Mucosa of gallbladder (tissue), 1 donor: ENCODE measurements at regions not wholly inside any gene's neighbourhood (a gene's known extent, or its start where the extent isn't known, plus 50 kb on each side); places are given as distances from the start of the nearest gene placed in this dataset.
"Not testable (repeated sequence)": the region's sequence is repeated elsewhere in the genome, so short reads cannot be mapped to it uniquely, and the experiment has no call there.

Source experiments
- DNase-seq: peaks from one replicate; pipeline ENCODE4 v3.0.0-alpha.2; 2020; ENCODE audit warnings: low spot score
- donor health status: DM: no; HTN: no; CAD: no.

DNA sequence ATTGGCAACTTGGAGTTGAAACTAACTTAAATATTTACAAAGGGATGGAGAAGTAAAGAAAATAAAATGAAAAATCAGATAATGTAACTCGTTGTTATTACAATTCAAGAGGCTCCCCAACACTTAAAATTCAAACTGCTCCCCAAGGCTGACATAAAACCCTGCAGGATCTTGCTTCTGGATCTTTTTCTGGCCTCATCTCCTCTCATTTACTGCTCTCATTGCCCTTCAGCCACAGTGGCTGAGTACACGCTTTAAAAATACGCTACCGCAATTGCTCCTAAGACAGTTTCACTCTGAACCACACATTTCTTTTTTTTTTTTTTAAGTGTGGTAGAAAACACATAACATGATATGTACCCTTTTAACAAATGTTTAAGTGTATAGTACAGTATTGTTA, 718.1 kb upstream of the ANO3 start:
- no peak for DNase-seq

GRCh38 chr11:25615069-25615468, 716.9 kb upstream of the ANO3 start:
- no peak for DNase-seq

DNA sequence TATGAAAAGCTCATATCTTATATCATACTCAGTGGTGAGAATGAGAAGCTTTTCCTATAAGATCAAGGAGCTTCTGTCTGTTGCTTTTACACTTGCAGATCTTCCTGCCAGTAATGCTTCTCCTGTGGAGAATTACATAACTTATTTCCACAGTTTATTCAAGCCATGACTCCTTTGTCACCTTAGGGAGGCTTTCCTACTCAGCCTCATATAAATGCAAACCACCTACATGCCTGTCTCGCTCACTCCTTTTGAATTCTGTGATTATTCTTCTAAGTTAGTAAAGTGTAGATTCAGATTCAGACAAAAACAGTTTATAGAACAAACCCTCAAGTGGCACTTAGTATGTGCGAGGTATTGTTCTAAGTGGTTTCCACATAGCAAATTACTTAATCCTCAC, 716.1 kb upstream of the ANO3 start:
- DNase-seq, result no peak

- no peak for DNase-seq
Observed at GRCh38 chr11:25625094-25625493, 706.8 kb upstream of the ANO3 start.

- DNase-seq, result no peak
Observed at GRCh38 chr11:25628030-25628429, 703.9 kb upstream of the ANO3 start.

GRCh38 chr11:25633230-25633629, 698.7 kb upstream of the ANO3 start:
- no peak for DNase-seq

GRCh38 chr11:25649220-25649619, 682.7 kb upstream of the ANO3 start:
- DNase-seq, result not testable (repeated sequence)

DNA sequence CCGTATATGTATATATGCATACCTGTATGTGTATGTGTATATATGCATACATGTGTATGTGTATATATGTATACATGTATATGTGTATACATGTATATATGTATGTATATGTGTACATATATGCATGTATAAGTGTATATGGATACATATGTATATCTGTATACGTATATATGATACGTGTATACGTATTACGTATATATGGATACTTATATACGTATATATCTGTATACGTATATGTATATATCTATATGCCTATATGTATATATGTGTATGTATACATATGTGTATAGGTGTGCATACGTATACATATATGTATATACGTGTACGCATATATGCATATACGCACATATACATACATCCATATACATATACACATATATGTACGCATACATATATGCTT, 681.6 kb upstream of the ANO3 start:
- no peak for DNase-seq

DNA sequence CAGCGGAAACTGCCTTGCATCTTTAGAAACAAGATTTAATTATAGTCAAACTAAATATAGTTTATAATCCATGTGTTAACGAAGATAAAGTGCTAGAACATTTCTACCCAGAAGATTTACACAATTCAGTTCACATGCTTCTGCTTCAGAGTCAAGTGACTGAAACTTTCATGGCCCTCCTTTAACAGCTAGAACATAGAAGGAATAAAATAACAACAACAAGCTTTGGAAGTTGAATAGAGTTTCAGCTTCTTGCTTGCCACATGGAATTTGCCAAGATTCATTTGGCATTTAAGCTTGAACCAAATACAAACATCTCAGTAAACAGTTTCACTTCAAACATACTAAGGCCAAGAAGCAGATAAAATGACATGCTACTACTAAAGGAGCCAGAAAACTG, 676.3 kb upstream of the ANO3 start:
- DNase-seq, result no peak

DNA sequence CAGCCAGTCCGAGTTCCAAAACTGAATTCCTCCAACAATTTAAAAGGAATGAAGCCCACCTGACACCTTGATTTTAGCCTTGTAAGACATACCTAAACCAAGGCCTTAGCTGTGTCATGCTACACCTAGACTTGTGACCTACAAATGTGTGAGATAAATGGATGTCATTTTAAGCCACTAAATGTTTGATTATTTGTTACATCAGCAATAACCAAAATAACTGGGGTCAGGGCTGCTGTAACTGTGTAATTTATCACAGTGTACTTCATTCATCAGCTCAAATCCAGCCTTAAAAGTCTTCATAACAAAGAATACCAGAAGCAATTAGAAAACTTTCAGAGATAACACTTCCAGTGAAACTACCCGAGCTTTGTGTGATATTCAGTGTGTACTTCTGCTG, 673.0 kb upstream of the ANO3 start:
- DNase-seq, result no peak

GRCh38 chr11:25659706-25660105, 672.2 kb upstream of the ANO3 start:
- DNase-seq, result no peak

DNA sequence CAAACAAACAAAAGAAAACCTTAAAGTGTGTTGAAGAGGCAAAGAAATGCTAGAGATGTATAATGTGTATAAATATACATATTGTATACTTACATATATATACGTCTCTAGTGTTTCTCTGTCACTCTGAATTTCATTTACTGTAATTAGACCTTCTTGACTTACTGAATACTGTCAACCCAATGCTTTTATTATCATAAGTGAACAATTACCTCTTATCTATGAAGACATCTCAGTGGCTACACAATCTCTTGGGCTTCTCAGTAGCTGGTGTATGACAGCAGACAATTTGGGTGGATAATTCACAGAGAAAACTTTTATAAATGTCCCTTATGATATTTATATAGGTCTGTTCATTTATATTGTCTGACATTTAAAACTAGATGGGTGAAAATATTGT, 664.1 kb upstream of the ANO3 start:
- DNase-seq, result no peak

- no peak for DNase-seq
Observed at GRCh38 chr11:25691959-25692358, 640.0 kb upstream of the ANO3 start.

DNA sequence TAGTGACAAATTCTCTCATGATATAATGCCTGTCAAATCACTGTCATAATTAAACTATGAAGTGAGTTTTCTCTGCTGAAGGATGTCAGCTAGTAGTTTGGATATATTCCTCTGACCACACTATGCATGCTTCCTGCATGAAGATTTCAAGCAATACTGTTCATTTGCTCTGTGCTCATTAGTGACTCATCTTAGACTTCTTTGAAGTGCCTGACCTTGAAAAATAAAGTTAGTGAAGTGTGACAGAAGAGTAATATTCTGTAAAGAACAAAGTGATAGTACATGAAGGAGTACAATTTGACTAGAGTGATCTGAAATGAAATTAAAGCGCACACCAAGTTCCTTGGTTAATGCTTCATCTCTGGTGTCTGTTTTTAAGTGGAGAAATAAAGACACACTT, 629.5 kb upstream of the ANO3 start:
- no peak for DNase-seq

DNA sequence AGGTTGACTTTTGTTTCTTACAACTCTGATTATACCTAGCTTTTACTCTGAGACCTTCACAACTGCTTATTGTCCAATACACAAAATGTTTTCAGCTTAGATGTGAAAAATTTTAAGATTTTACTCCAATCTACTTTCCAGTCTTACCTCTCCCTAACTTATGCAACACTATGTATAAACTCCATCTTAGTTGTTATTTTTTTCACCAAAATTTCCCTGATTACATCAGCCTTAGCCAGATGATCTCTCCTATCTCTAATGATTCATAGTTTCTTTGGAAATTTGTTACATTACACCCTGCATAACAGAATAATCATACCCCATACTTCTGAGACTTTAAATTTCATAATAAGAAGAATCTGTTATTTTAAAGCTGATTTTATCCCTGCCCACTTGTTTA, 621.0 kb upstream of the ANO3 start:
- DNase-seq, result no peak

- DNase-seq, result no peak
Observed at GRCh38 chr11:25727944-25728343, 604.0 kb upstream of the ANO3 start.

DNA sequence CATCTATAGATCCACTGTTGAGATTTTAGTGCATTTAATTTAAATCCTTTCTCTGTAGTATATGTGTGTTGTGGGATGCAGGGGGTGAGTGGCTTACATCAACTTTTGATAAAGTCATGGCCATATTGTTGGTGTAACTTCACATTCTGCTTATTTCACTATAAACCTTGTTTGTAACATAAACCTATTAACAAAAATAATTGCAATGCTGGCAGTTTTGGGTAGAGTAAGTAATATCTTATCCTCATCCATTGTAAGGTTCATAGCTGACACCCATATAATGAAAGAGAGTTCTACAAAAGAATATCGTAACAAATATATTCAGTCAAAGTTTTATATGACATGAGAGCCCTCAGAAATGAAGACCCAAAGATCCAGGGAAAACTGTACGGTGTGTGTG, 601.7 kb upstream of the ANO3 start:
- no peak for DNase-seq

- no peak for DNase-seq
Observed at GRCh38 chr11:25733777-25734176, 598.2 kb upstream of the ANO3 start.

DNA sequence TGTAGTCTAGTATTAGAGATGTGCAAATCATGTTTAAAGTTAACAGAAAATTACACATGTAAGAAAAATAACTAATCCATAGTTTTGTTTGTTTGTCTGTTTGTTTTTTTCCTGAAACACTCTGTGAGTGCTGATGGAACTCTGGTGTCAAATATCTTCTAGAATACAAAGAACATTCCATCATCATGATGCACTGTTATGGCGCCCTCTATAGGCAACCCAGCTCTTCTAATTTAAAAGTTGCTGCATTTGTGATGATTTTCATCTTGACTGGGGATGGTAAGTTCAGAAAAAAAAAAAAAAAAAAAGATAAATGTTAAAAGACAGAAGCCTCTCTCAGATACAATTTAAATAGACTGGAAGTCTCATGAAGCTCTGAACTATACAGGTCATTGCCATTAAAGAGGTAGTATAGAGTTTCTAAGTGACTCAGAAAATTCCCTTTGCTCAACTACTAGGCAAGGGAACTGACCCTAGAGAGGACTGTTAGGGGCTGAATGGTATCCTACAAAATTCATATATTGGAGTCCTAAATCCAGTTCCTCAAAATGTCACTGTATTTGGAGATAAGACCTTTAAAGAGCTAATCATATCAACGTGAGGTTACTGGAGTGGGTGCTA, 597.2 kb upstream of the ANO3 start:
- DNase-seq, result no peak

DNA sequence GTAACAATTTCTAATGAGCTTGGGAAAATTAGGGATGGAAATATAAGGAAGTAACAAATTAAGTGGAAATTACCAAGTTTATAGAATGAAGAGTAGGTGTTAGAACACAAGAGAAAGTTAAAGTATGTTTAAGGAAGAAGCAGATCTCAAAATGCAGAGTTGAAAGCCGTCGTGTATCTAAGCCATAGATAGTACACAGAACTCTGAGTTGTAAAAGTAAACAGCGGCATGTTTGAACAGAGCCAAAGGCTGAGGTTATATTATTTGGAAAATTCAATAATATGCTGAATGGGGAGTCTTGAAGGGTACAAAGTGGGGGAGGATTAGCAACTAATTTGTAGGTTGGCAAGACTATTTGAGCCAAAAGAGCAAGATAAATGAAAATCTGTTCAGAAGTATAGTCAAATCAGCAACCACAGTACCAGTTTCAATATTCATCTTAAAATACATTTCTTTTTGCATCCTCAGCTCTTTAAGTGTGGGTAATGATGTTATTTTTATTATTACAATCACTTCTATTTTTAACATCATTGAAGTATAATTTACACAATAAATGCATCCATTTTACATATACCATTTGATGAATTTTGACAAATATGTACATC, 594.8 kb upstream of the ANO3 start:
- DNase-seq, result no peak

- no peak for DNase-seq
Observed at GRCh38 chr11:25741886-25742285, 590.0 kb upstream of the ANO3 start.

- DNase-seq, result no peak
Observed at GRCh38 chr11:25742800-25743199, 589.1 kb upstream of the ANO3 start.

DNA sequence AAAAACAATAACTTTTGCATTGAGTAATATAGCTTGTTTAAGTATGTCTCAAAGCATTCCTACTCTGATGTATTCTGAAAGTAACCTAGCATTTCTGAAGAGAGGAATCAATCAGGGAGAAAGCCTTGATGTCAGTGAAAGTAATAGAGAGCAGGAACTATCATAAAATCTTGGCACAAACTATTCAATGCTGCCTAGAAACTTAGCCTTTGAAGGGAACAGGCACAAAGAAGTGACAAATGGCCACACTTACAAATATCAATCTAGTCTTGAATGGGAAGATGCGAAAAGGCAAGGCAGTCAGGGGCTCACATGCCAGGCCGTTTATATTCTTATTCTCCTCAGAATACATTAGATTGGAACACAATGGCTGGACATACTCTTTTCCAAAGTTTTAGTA, 576.5 kb upstream of the ANO3 start:
- DNase-seq, result no peak

- DNase-seq, result no peak
Observed at GRCh38 chr11:25755918-25756584, 575.9 kb upstream of the ANO3 start.
